ENCODE measurements at regions not wholly inside any gene's neighbourhood (a gene's known extent, or its start where the extent isn't known, plus 50 kb on each side); places are given as distances from the start of the nearest gene placed in this dataset.

DNA sequence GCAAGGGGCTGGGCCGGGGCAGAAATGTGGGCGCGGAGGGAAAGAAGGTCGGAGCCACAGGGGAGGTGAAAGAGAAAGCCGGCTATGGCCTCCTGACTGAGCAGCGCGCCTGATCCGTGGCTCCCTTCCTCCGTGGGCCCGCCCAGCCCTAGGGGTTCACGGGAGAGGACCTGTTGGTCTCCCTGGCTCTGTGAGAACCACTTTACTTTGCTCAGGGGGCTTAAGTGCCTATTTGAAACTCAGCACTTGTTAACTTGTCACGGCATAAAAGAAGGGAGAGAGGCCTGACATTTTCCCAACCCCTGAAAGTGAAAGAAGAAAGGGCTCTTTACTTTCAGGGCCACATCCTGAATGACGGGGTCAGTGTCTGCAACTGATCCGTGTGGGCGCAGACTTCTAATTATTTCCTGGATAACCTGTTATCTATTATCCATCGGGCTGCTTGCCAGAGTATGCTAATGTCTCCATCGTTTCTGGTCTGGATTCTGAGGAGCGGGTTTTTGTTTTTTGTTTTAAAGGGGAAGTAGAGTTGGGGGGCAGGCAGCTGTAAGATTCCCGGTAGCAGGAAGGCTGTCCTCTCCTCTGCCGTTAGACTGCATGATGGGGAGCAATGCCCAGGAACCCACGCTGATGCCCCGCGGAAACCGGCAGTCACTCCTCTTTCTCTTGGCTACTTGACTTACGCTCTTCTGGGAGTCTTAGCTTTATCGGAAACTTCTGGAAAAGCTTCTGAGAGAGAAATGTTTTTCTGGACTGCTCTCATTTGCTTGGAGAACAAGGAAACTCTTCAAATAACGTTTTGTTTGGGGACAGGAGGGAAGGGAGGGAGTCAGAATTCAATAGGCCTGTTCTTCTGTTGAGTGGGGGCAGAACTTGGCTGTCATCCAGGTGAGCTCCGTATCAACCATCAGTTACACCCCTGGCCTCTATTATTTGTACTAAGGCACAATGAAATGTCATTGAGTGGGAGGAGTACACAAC, 127.7 kb upstream of the MAX start (continued):
- TF ChIP-seq GRHL1 (CRISPR knock-in tag; conservative IDR thresholded peaks at IDR 0.05) (no peak), ZNF274 (CRISPR knock-in tag; IDR thresholded peaks at IDR 0.05) (no peak), ARNT2 (CRISPR knock-in tag; IDR thresholded peaks at IDR 0.05; ENCODE audit: low read depth) (no peak), ZNF644 (CRISPR knock-in tag; IDR thresholded peaks at IDR 0.05; ENCODE audit: low read depth) (0 out of 2 replicates have a peak, but pooled peaks have one; percentile 11), ZBTB4 (CRISPR knock-in tag; IDR thresholded peaks at IDR 0.05; ENCODE audit: borderline replicate concordance) (no peak), ZNF674 (CRISPR knock-in tag; IDR thresholded peaks at IDR 0.05; ENCODE audit: low read depth) (no peak), BHLHE40 (IDR thresholded peaks at IDR 0.05; ENCODE audit: low read length) (no peak), PHB2 (IDR thresholded peaks at IDR 0.05; ENCODE audit: partially characterized antibody) (no peak), KLF15 (CRISPR knock-in tag; IDR thresholded peaks at IDR 0.05; ENCODE audit: borderline replicate concordance) (no peak), ZNF331 (CRISPR knock-in tag; IDR thresholded peaks at IDR 0.05) (0 out of 2 replicates have a peak, but pooled peaks have one; percentile 29), KAT7 (CRISPR knock-in tag; IDR thresholded peaks at IDR 0.05; ENCODE audit: borderline replicate concordance) (no peak), ZMYM4 (CRISPR knock-in tag; IDR thresholded peaks at IDR 0.05) (no peak), ZNF441 (CRISPR knock-in tag; IDR thresholded peaks at IDR 0.05; ENCODE audit: borderline replicate concordance) (no peak), NR2F6 (IDR thresholded peaks at IDR 0.05) (peak; percentile 31; the same call in 1 of the 2 replicates), NR2F6 (CRISPR knock-in tag; IDR thresholded peaks at IDR 0.05) (peak; percentile 52), POGZ (CRISPR knock-in tag; IDR thresholded peaks at IDR 0.05) (no peak; the same call in 1 of the 2 replicates), ZNF577 (CRISPR knock-in tag; IDR thresholded peaks at IDR 0.05; ENCODE audit: borderline replicate concordance, low read depth) (no peak), E2F5 (CRISPR knock-in tag; conservative IDR thresholded peaks at IDR 0.05) (no peak), FOXA3 (CRISPR knock-in tag; IDR thresholded peaks at IDR 0.05) (peak; percentile 52)
- TF ChIP-seq, protein P1, sequence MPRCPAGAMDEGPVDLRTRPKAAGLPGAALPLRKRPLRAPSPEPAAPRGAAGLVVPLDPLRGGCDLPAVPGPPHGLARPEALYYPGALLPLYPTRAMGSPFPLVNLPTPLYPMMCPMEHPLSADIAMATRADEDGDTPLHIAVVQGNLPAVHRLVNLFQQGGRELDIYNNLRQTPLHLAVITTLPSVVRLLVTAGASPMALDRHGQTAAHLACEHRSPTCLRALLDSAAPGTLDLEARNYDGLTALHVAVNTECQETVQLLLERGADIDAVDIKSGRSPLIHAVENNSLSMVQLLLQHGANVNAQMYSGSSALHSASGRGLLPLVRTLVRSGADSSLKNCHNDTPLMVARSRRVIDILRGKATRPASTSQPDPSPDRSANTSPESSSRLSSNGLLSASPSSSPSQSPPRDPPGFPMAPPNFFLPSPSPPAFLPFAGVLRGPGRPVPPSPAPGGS (CRISPR knock-in tag; IDR thresholded peaks at IDR 0.05) = no peak
